Cardiac muscle cell (in vitro differentiated cells and primary cell): ENCODE measurements at regions not wholly inside any gene's neighbourhood (a gene's known extent, or its start where the extent isn't known, plus 50 kb on each side); places are given as distances from the start of the nearest gene placed in this dataset.

Source experiments
- DNase-seq, 2 donors: peaks; one replicate each; pipeline versions ENCODE4 v3.0.0 to v3.0.0-alpha.2; 2010 to 2017; ENCODE audit warnings: low read depth in 1 of 2, low spot score in 1 of 2
- H3K27ac ChIP-seq: fragments of 200-600 bp; sonication (generic); 2 replicates; pipeline ENCODE4 v1.5.1; 2016
- H3K27me3 ChIP-seq: fragments of 200-600 bp; sonication (generic); 2 replicates; pipeline ENCODE4 v1.6.0; 2016; ENCODE audit warnings: control low read depth
- H3K36me3 ChIP-seq: fragments of 200-600 bp; sonication (generic); 2 replicates; pipeline ENCODE4 v1.5.1; 2016; ENCODE audit warnings: control low read depth
- H3K4me1 ChIP-seq: fragments of 200-600 bp; sonication (generic); 2 replicates; pipeline ENCODE4 v1.8.1; 2017; ENCODE audit warnings: low read depth, mild to moderate bottlenecking, mixed run types
- H3K4me3 ChIP-seq: fragments of 200-600 bp; sonication (generic); 2 replicates; pipeline ENCODE4 v1.5.1; 2016; ENCODE audit warnings: mild to moderate bottlenecking
- H3K9me3 ChIP-seq: fragments of 200-600 bp; sonication (generic); 2 replicates; pipeline ENCODE4 v1.5.1; 2017; ENCODE audit warnings: low read depth, mild to moderate bottlenecking, control low read depth
- TF ChIP-seq, protein P1 (sequence below): IDR thresholded peaks from 2 replicates; pipeline ENCODE4 v1.5.1; 2012; ENCODE audit warnings: low read depth, mild to moderate bottlenecking, low read length

DNA sequence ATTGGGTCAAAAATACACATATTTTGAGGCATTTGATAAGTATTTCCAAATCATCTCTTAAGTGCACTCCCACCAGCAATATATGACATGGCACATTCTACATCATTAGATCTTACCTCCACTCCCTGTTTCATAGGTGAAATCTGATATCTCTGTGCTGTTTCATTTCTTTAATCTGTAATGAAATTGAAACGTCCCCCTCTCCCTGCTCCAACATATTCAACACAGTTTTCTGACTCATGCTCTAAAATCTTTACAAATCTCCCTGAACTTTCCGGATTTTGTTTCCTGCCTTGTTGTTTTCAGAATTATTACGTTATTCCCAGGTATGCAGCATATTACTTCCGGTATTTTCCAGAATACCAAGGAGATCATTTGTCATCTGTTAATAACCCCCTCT is 66.1 kb upstream of the AKT3 start:
- DNase-seq, result peak in 1 of 2 donors; percentile 11
- H3K9me3 ChIP-seq, result no peaks in the 10 kb centered on the region
- H3K4me1 ChIP-seq, result peaks cover 3% of the 10 kb centered on the region
- H3K36me3 ChIP-seq, result no peaks in the 10 kb centered on the region
- no peak overlapping the region for H3K4me3 ChIP-seq
- TF ChIP-seq, protein P1, sequence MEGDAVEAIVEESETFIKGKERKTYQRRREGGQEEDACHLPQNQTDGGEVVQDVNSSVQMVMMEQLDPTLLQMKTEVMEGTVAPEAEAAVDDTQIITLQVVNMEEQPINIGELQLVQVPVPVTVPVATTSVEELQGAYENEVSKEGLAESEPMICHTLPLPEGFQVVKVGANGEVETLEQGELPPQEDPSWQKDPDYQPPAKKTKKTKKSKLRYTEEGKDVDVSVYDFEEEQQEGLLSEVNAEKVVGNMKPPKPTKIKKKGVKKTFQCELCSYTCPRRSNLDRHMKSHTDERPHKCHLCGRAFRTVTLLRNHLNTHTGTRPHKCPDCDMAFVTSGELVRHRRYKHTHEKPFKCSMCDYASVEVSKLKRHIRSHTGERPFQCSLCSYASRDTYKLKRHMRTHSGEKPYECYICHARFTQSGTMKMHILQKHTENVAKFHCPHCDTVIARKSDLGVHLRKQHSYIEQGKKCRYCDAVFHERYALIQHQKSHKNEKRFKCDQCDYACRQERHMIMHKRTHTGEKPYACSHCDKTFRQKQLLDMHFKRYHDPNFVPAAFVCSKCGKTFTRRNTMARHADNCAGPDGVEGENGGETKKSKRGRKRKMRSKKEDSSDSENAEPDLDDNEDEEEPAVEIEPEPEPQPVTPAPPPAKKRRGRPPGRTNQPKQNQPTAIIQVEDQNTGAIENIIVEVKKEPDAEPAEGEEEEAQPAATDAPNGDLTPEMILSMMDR, result no peak
- peaks cover 47% of the 10 kb centered on the region for H3K27me3 ChIP-seq
- no peak overlapping the region for H3K27ac ChIP-seq

- DNase-seq, result no peak
- Histone ChIP-seq H3K27me3 (peaks cover 26% of the 10 kb centered on the region), H3K9me3 (no peaks in the 10 kb centered on the region), H3K36me3 (no peaks in the 10 kb centered on the region), H3K4me1 (no peaks in the 10 kb centered on the region), H3K4me3 (no peak overlapping the region), H3K27ac (no peak overlapping the region)
- TF ChIP-seq, protein P1, result no peak
Observed at GRCh38 chr1:243912347-243912746, 62.3 kb upstream of the AKT3 start.

DNA sequence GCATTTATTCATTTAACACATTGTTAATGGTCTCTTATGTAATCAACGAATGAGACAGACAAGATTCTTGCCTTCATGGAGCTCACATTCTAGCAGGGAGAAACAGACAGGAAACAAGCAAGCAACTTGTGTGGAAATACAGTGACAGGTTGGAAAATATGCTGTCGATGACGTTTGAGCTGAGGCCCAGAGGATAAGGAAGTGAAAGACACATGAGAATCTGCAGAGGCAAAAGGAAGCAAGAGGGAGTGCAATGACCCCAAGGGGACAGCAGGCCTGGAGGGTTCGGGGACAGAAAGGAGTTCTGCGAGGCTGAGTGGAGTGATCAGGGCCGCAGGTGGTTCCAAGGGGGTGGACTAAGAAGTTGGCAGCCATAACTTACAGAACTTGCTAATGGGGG is 60.6 kb upstream of the AKT3 start:
- H3K4me1 ChIP-seq, result no peaks in the 10 kb centered on the region
- no peaks in the 10 kb centered on the region for H3K9me3 ChIP-seq
- DNase-seq, result no peak
- H3K27me3 ChIP-seq, result peaks cover 8% of the 10 kb centered on the region
- TF ChIP-seq, protein P1, result no peak
- H3K36me3 ChIP-seq, result no peaks in the 10 kb centered on the region
- no peak overlapping the region for H3K27ac ChIP-seq
- no peak overlapping the region for H3K4me3 ChIP-seq

- H3K27me3 ChIP-seq, result no peaks in the 10 kb centered on the region
- peak; percentile 49 to 62 for DNase-seq
- H3K27ac ChIP-seq, result no peak overlapping the region
- H3K9me3 ChIP-seq, result no peaks in the 10 kb centered on the region
- H3K4me3 ChIP-seq, result no peak overlapping the region
- H3K4me1 ChIP-seq, result no peaks in the 10 kb centered on the region
- TF ChIP-seq, protein P1, result no peak
- no peaks in the 10 kb centered on the region for H3K36me3 ChIP-seq
Observed at GRCh38 chr1:243903895-243904294, 53.9 kb upstream of the AKT3 start.

GRCh38 chr1:243903041-243903440 is 53.0 kb upstream of the AKT3 start:
- H3K27me3 ChIP-seq, result no peaks in the 10 kb centered on the region
- no peak for DNase-seq
- H3K9me3 ChIP-seq, result no peaks in the 10 kb centered on the region
- no peaks in the 10 kb centered on the region for H3K36me3 ChIP-seq
- no peak overlapping the region for H3K27ac ChIP-seq
- H3K4me1 ChIP-seq, result no peaks in the 10 kb centered on the region
- TF ChIP-seq, protein P1, result no peak
- no peak overlapping the region for H3K4me3 ChIP-seq

GRCh38 chr1:243902100-243902499 is 52.1 kb upstream of the AKT3 start:
- no peaks in the 10 kb centered on the region for H3K36me3 ChIP-seq
- DNase-seq, result no peak
- H3K27ac ChIP-seq, result no peak overlapping the region
- no peaks in the 10 kb centered on the region for H3K27me3 ChIP-seq
- TF ChIP-seq, protein P1, result no peak
- no peak overlapping the region for H3K4me3 ChIP-seq
- no peaks in the 10 kb centered on the region for H3K9me3 ChIP-seq
- H3K4me1 ChIP-seq, result no peaks in the 10 kb centered on the region
